Loucy (cell line): ENCODE measurements at regions not wholly inside any gene's neighbourhood (a gene's known extent, or its start where the extent isn't known, plus 50 kb on each side); places are given as distances from the start of the nearest gene placed in this dataset.

Experiments used
- H2AFZ ChIP-seq: fragments of 200-600 bp; sonication (generic); 2 replicates; pipeline ENCODE4 v1.6.0; 2016; ENCODE audit warnings: antibody characterized with exemption, mild to moderate bottlenecking, low read length, moderate library complexity
- H3F3A ChIP-seq: fragments of 200-600 bp; 2 replicates; pipeline ENCODE4 v1.6.0; 2016; ENCODE audit warnings: antibody characterized with exemption, low read depth, mild to moderate bottlenecking
- H3K27me3 ChIP-seq: fragments of 200-600 bp; sonication (generic); 2 replicates; pipeline ENCODE4 v1.6.1; 2014; ENCODE audit warnings: low read length, mild to moderate bottlenecking; ENCODE audit not compliant: insufficient read depth, poor library complexity, severe bottlenecking
- H3K36me3 ChIP-seq: fragments of 200-600 bp; sonication (generic); 2 replicates; pipeline ENCODE4 v1.6.1; 2016; ENCODE audit warnings: low read length; ENCODE audit not compliant: insufficient read depth
- H3K4me1 ChIP-seq: fragments of 200-600 bp; sonication (generic); 2 replicates; pipeline ENCODE4 v1.5.1; 2014; ENCODE audit warnings: low read length, mild to moderate bottlenecking; ENCODE audit not compliant: insufficient read depth, poor library complexity, severe bottlenecking
- H3K4me2 ChIP-seq: fragments of 200-600 bp; sonication (generic); 2 replicates; pipeline ENCODE4 v1.6.0; 2014; ENCODE audit warnings: antibody characterized with exemption, low read length, low read depth, mild to moderate bottlenecking; ENCODE audit not compliant: poor library complexity, severe bottlenecking
- H3K4me3 ChIP-seq: fragments of 200-600 bp; sonication (generic); 2 replicates; pipeline ENCODE4 v1.5.1; 2014; ENCODE audit warnings: low read length, mild to moderate bottlenecking, mixed read lengths; ENCODE audit not compliant: poor library complexity, severe bottlenecking
- H3K79me2 ChIP-seq: fragments of 200-600 bp; sonication (generic); 2 replicates; pipeline ENCODE4 v1.6.1; 2014; ENCODE audit warnings: low read length; ENCODE audit not compliant: insufficient read depth
- H3K9ac ChIP-seq: fragments of 200-600 bp; sonication (generic); 2 replicates; pipeline ENCODE4 v1.6.0; 2014; ENCODE audit warnings: mild to moderate bottlenecking, low read depth, low read length, moderate library complexity; ENCODE audit not compliant: poor library complexity, severe bottlenecking
- H3K9me2 ChIP-seq: fragments of 200-600 bp; sonication (generic); replicated peaks from 2 replicates; pipeline ENCODE4 v1.6.1; 2016; ENCODE audit warnings: low read depth, low read length, mixed read lengths
- H3K9me3 ChIP-seq: fragments of 200-600 bp; sonication (generic); 2 replicates; pipeline ENCODE4 v1.6.1; 2014; ENCODE audit warnings: mild to moderate bottlenecking, antibody characterized with exemption, low read length, low read depth; ENCODE audit not compliant: insufficient read depth
- H4K20me1 ChIP-seq: fragments of 200-600 bp; sonication (generic); 2 replicates; pipeline ENCODE4 v1.6.0; 2014; ENCODE audit warnings: antibody characterized with exemption, low read length, mild to moderate bottlenecking; ENCODE audit not compliant: insufficient read depth, poor library complexity, severe bottlenecking
- EZH2phosphoT487 ChIP-seq: fragments of 200-600 bp; IDR thresholded peaks from 2 replicates; pipeline ENCODE4 v1.6.1; 2018; ENCODE audit warnings: antibody characterized with exemption, mild to moderate bottlenecking, moderate library complexity, borderline replicate concordance
- TF ChIP-seq, protein P1 (sequence below): fragments of 200-600 bp; sonication (generic); conservative IDR thresholded peaks from 2 replicates; pipeline ENCODE4 v1.5.1; 2014; ENCODE audit warnings: mild to moderate bottlenecking, antibody characterized with exemption, low read length

DNA sequence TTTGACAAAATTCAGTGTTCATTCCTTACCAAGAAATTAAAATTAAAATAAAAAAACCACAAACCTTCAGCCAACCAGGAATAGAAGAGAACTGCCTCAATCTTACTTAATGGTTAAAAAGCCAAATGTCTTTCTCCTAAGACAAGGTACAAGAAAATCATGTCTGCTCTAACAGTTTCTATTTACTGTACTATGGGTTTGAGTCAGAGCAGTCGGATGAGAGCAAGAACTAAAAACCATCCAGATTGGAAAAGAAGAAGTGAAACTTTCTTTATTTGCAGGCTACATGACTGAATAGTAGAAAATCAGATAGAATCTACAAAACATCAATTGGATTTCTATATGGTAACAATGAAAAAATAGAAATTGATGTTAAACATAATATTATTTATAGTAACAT, 555.5 kb upstream of the TNP1 start:
- H3K4me2 ChIP-seq = no peak overlapping the region
- no peak for TF ChIP-seq EZH2phosphoT487
- TF ChIP-seq, protein P1, sequence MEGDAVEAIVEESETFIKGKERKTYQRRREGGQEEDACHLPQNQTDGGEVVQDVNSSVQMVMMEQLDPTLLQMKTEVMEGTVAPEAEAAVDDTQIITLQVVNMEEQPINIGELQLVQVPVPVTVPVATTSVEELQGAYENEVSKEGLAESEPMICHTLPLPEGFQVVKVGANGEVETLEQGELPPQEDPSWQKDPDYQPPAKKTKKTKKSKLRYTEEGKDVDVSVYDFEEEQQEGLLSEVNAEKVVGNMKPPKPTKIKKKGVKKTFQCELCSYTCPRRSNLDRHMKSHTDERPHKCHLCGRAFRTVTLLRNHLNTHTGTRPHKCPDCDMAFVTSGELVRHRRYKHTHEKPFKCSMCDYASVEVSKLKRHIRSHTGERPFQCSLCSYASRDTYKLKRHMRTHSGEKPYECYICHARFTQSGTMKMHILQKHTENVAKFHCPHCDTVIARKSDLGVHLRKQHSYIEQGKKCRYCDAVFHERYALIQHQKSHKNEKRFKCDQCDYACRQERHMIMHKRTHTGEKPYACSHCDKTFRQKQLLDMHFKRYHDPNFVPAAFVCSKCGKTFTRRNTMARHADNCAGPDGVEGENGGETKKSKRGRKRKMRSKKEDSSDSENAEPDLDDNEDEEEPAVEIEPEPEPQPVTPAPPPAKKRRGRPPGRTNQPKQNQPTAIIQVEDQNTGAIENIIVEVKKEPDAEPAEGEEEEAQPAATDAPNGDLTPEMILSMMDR = no peak

DNA sequence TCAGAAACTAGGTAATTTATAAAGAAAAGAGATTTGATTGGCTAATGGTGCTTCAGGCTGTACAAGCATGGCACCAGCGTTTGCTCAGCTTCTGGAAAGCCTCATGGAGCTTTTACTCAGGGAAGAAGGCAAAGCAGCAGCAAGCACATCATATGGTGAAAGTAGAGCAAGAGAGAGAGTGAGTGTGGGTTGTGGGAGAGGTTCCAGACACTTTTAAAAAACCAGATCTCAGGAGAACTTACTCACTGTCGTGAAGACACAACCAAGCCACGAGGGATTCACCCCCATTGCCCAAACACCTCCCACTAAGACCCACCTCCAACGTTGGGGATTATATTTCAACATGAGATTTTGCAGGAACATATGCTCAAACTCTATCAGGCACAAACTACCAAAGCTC, 554.6 kb upstream of the TNP1 start:
- no peaks in the 10 kb centered on the region for H3F3A ChIP-seq
- no peak for TF ChIP-seq EZH2phosphoT487
- TF ChIP-seq, protein P1 = no peak
- no peaks in the 10 kb centered on the region for H3K4me1 ChIP-seq
- no peak overlapping the region for H3K4me3 ChIP-seq
- H3K4me2 ChIP-seq = no peak overlapping the region
- no peaks in the 10 kb centered on the region for H3K36me3 ChIP-seq
- no peak overlapping the region for H3K9ac ChIP-seq
- no peaks in the 10 kb centered on the region for H3K9me3 ChIP-seq
- H3K79me2 ChIP-seq = no peaks in the 10 kb centered on the region
- H3K9me2 ChIP-seq = no peaks in the 10 kb centered on the region
- no peak overlapping the region for H2AFZ ChIP-seq
- no peaks in the 10 kb centered on the region for H4K20me1 ChIP-seq
- H3K27me3 ChIP-seq = no peaks in the 10 kb centered on the region

More for the DNA sequence above, 555.5 kb upstream of the TNP1 start:
- Histone ChIP-seq H3K9me3 (no peaks in the 10 kb centered on the region), H2AFZ (no peak overlapping the region), H3K27me3 (no peaks in the 10 kb centered on the region), H3K4me3 (no peak overlapping the region), H3K36me3 (no peaks in the 10 kb centered on the region), H3K79me2 (no peaks in the 10 kb centered on the region), H3F3A (no peaks in the 10 kb centered on the region), H4K20me1 (no peaks in the 10 kb centered on the region), H3K9ac (no peak overlapping the region), H3K9me2 (no peaks in the 10 kb centered on the region), H3K4me1 (no peaks in the 10 kb centered on the region)

DNA sequence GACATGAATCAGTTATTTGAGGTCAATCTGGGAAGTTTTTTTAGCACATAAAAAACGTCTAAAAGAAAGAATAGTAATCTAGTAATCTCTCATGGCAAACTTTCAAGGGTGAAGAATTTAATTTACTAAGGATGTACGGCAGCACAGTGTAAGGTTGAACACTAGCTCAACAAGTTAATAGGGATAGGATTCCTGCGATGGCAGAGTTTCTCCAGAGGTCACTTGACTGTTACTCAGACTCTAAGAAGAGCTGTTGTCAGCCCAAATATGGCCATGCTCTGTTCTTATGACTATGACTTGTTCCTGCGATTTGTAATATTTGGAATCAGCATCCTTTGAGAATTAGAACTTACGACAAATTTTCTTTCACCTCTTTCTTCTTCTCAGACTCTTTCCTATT, 553.3 kb upstream of the TNP1 start:
- no peaks in the 10 kb centered on the region for H3K36me3 ChIP-seq
- H3K27me3 ChIP-seq = no peaks in the 10 kb centered on the region
- H3K9me3 ChIP-seq = no peaks in the 10 kb centered on the region
- H3K4me3 ChIP-seq = no peak overlapping the region
- no peaks in the 10 kb centered on the region for H3K79me2 ChIP-seq
- no peak overlapping the region for H3K4me2 ChIP-seq
- H3F3A ChIP-seq = no peaks in the 10 kb centered on the region
- no peak overlapping the region for H2AFZ ChIP-seq
- TF ChIP-seq, protein P1 = no peak
- no peak for TF ChIP-seq EZH2phosphoT487
- no peak overlapping the region for H3K9ac ChIP-seq
- no peaks in the 10 kb centered on the region for H3K9me2 ChIP-seq
- H4K20me1 ChIP-seq = no peaks in the 10 kb centered on the region
- H3K4me1 ChIP-seq = no peaks in the 10 kb centered on the region
